ENCODE measurements at regions not wholly inside any gene's neighbourhood (a gene's known extent, or its start where the extent isn't known, plus 50 kb on each side); places are given as distances from the start of the nearest gene placed in this dataset.
"Not testable (repeated sequence)": the region's sequence is repeated elsewhere in the genome, so short reads cannot be mapped to it uniquely, and the experiment has no call there.

- Histone ChIP-seq H2AFZ (ENCODE audit: low read length) (no peak overlapping the region), H3K9me3 (ENCODE audit: low read depth, low read length) (peaks cover 3% of the 10 kb centered on the region), H3K4me2 (ENCODE audit: insufficient read depth, low read length) (no peak overlapping the region), H3K27me3 (ENCODE audit: insufficient read depth, low read length) (no peaks in the 10 kb centered on the region), H3K4me3 (ENCODE audit: insufficient read depth, low read length) (no peak overlapping the region), H3K36me3 (ENCODE audit: insufficient read depth, low read length) (no peaks in the 10 kb centered on the region), H3K79me2 (ENCODE audit: insufficient read depth, low read length) (no peaks in the 10 kb centered on the region), H3K27ac (ENCODE audit: low read depth, low read length) (no peak overlapping the region), H3K4me1 (ENCODE audit: insufficient read depth, low read length) (no peaks in the 10 kb centered on the region), H4K20me1 (ENCODE audit: insufficient read depth, low read length) (no peaks in the 10 kb centered on the region)
- TF ChIP-seq, protein P1, sequence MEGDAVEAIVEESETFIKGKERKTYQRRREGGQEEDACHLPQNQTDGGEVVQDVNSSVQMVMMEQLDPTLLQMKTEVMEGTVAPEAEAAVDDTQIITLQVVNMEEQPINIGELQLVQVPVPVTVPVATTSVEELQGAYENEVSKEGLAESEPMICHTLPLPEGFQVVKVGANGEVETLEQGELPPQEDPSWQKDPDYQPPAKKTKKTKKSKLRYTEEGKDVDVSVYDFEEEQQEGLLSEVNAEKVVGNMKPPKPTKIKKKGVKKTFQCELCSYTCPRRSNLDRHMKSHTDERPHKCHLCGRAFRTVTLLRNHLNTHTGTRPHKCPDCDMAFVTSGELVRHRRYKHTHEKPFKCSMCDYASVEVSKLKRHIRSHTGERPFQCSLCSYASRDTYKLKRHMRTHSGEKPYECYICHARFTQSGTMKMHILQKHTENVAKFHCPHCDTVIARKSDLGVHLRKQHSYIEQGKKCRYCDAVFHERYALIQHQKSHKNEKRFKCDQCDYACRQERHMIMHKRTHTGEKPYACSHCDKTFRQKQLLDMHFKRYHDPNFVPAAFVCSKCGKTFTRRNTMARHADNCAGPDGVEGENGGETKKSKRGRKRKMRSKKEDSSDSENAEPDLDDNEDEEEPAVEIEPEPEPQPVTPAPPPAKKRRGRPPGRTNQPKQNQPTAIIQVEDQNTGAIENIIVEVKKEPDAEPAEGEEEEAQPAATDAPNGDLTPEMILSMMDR (IDR thresholded peaks at IDR 0.05; ENCODE audit: extremely low read depth, low read depth, low read length): no peak
- DNase-seq (ENCODE audit: insufficient read length, low spot score, missing footprints): no peak
Observed at GRCh38 chr5:16291894-16292293, 112.3 kb upstream of the MARCHF11 start.

- Histone ChIP-seq H3K4me1 (ENCODE audit: insufficient read depth, low read length) (no peaks in the 10 kb centered on the region), H3K36me3 (ENCODE audit: insufficient read depth, low read length) (no peaks in the 10 kb centered on the region), H3K27ac (ENCODE audit: low read depth, low read length) (no peak overlapping the region), H2AFZ (ENCODE audit: low read length) (no peak overlapping the region), H3K4me2 (ENCODE audit: insufficient read depth, low read length) (no peak overlapping the region), H3K4me3 (ENCODE audit: insufficient read depth, low read length) (no peak overlapping the region), H3K9me3 (ENCODE audit: low read depth, low read length) (peaks cover 5% of the 10 kb centered on the region), H4K20me1 (ENCODE audit: insufficient read depth, low read length) (no peaks in the 10 kb centered on the region), H3K79me2 (ENCODE audit: insufficient read depth, low read length) (no peaks in the 10 kb centered on the region), H3K27me3 (ENCODE audit: insufficient read depth, low read length) (no peaks in the 10 kb centered on the region)
- DNase-seq (ENCODE audit: insufficient read length, low spot score, missing footprints): no peak
- TF ChIP-seq, protein P1 (IDR thresholded peaks at IDR 0.05; ENCODE audit: extremely low read depth, low read depth, low read length): no peak
Observed at GRCh38 chr5:16291474-16291873, 111.9 kb upstream of the MARCHF11 start.

DNA sequence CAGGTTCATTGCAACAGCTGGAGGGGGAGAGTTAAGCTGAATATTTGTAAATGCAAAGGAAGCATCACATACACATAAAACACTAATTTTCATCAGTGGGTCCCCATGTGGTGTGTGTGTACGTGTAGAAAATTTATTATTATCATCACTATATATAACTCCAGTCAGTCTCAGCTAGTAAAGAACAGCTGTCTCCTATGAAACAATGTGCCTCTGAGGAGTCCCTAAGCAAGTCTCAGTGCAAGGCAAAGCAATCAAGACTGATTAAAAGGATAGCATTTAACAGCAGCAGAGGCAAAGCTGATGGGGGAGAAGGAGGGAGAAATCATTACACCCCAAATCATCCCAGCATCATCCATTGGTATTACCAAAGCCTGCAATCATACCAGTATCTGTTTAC is 104.2 kb upstream of the MARCHF11 start:
- H3K9me3 ChIP-seq (ENCODE audit: low read depth, low read length): peaks cover 8% of the 10 kb centered on the region
- H3K27me3 ChIP-seq (ENCODE audit: insufficient read depth, low read length): no peaks in the 10 kb centered on the region
- H4K20me1 ChIP-seq (ENCODE audit: insufficient read depth, low read length): no peaks in the 10 kb centered on the region
- H3K27ac ChIP-seq (ENCODE audit: low read depth, low read length): no peak overlapping the region
- no peak for DNase-seq (ENCODE audit: insufficient read length, low spot score, missing footprints)
- no peak overlapping the region for H2AFZ ChIP-seq (ENCODE audit: low read length)
- H3K4me1 ChIP-seq (ENCODE audit: insufficient read depth, low read length): no peaks in the 10 kb centered on the region
- H3K4me3 ChIP-seq (ENCODE audit: insufficient read depth, low read length): no peak overlapping the region
- no peak overlapping the region for H3K4me2 ChIP-seq (ENCODE audit: insufficient read depth, low read length)
- H3K36me3 ChIP-seq (ENCODE audit: insufficient read depth, low read length): no peaks in the 10 kb centered on the region
- TF ChIP-seq, protein P1 (IDR thresholded peaks at IDR 0.05; ENCODE audit: extremely low read depth, low read depth, low read length): no peak
- no peaks in the 10 kb centered on the region for H3K79me2 ChIP-seq (ENCODE audit: insufficient read depth, low read length)

DNA sequence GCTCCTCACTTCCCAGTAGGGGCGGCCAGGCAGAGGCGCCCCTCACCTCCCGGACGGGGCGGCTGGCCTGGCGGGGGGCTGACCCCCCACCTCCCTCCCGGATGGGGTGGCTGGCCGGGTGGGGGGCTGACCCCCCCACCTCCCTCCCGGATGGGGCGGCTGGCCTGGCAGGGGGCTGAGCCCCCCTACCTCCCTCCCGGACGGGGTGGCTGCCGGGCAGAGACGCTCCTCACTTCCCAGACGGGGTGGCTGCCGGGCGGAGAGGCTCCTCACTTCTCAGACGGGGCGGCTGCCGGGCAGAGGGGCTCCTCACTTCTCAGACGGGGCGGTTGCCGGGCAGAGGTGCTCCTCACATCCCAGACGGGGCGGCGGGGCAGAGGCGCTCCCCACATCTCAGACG is 97.3 kb upstream of the MARCHF11 start:
- H3K27ac ChIP-seq (ENCODE audit: low read depth, low read length); H4K20me1 ChIP-seq (ENCODE audit: insufficient read depth, low read length); H3K4me2 ChIP-seq (ENCODE audit: insufficient read depth, low read length); H3K79me2 ChIP-seq (ENCODE audit: insufficient read depth, low read length); H3K4me3 ChIP-seq (ENCODE audit: insufficient read depth, low read length); H3K27me3 ChIP-seq (ENCODE audit: insufficient read depth, low read length); H3K36me3 ChIP-seq (ENCODE audit: insufficient read depth, low read length); H3K9me3 ChIP-seq (ENCODE audit: low read depth, low read length); H3K4me1 ChIP-seq (ENCODE audit: insufficient read depth, low read length); DNase-seq (ENCODE audit: insufficient read length, low spot score, missing footprints); H2AFZ ChIP-seq (ENCODE audit: low read length): not testable (repeated sequence)
